ENCODE measurements at regions not wholly inside any gene's neighbourhood (a gene's known extent, or its start where the extent isn't known, plus 50 kb on each side); places are given as distances from the start of the nearest gene placed in this dataset.

GRCh38 chr5:89904442-89904841 is 505.1 kb downstream of the CETN3 start:
- no peak for DNase-seq

GRCh38 chr5:89901983-89902382 is 507.6 kb downstream of the CETN3 start:
- DNase-seq: no peak

GRCh38 chr5:89901346-89901745 is 508.2 kb downstream of the CETN3 start:
- DNase-seq: no peak

GRCh38 chr5:89900346-89900745 is 509.2 kb downstream of the CETN3 start:
- no peak for DNase-seq

- DNase-seq: no peak
Measured at GRCh38 chr5:89899559-89899958, 510.0 kb downstream of the CETN3 start.

GRCh38 chr5:89893546-89893945 is 516.0 kb downstream of the CETN3 start:
- no peak for DNase-seq

GRCh38 chr5:89885670-89886069 is 523.9 kb downstream of the CETN3 start:
- no peak for DNase-seq

- DNase-seq: no peak
Measured at GRCh38 chr5:89883967-89884366, 525.6 kb downstream of the CETN3 start.

- peak; percentile 69 for DNase-seq
Measured at GRCh38 chr5:89878140-89879132, 531.1 kb downstream of the CETN3 start.

- no peak for DNase-seq
Measured at GRCh38 chr5:89871906-89872305, 537.6 kb downstream of the CETN3 start.

GRCh38 chr5:89869346-89869745 is 540.2 kb downstream of the CETN3 start:
- DNase-seq: no peak

GRCh38 chr5:89866410-89866809 is 543.1 kb downstream of the CETN3 start:
- DNase-seq: no peak

GRCh38 chr5:89864941-89865340 is 544.6 kb downstream of the CETN3 start:
- DNase-seq: no peak

GRCh38 chr5:89857790-89858189 is 551.8 kb downstream of the CETN3 start:
- DNase-seq: no peak

- DNase-seq: no peak
Measured at GRCh38 chr5:89855417-89855816, 554.1 kb downstream of the CETN3 start.

GRCh38 chr5:89851911-89852310 is 557.6 kb downstream of the CETN3 start:
- DNase-seq: no peak

GRCh38 chr5:89850513-89850865 is 559.1 kb downstream of the CETN3 start:
- DNase-seq: no peak

- no peak for DNase-seq
Measured at GRCh38 chr5:89849830-89850512, 559.6 kb downstream of the CETN3 start.

- no peak for DNase-seq
Measured at GRCh38 chr5:89847743-89848142, 561.8 kb downstream of the CETN3 start.

- no peak for DNase-seq
Measured at GRCh38 chr5:89844548-89844947, 565.0 kb downstream of the CETN3 start.

GRCh38 chr5:89842531-89842930 is 567.0 kb downstream of the CETN3 start:
- no peak for DNase-seq

GRCh38 chr5:89840906-89841305 is 568.6 kb downstream of the CETN3 start:
- DNase-seq: no peak

- DNase-seq: no peak
Measured at GRCh38 chr5:89830691-89831090, 578.9 kb downstream of the CETN3 start.

- DNase-seq: no peak
Measured at GRCh38 chr5:89827960-89828359, 581.6 kb downstream of the CETN3 start.
